ENCODE measurements at regions not wholly inside any gene's neighbourhood (a gene's known extent, or its start where the extent isn't known, plus 50 kb on each side); places are given as distances from the start of the nearest gene placed in this dataset.

DNA sequence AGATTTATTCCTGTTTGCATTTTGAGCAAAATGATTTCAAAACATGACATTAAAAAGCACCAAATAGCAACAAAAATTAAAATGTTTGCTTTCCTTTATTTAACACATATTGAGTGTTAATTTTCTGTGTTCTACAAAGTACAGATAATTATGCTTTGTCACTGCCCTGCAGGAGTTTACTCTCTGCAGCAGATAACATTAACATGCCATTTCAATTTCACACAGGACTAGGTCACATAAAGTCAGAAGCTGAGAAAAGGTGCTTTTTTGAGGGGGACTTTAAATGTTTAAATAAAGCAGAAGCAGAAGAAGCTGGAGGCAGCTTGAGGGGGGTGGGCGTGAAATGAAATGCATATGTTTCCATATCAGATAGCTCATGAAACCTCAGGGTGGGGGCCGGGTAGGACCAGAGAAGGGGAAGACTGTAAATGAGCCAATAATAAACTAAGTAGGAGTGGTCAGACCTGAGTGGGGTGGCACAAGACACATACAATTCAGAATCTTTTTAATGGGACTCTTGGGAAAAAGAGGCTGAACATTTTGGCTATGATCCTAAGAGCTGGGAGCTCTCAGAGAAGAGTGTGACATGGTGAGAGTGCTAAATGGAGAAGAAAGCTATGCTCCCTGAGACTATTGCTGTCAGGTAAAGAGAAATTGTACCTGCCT is 387.5 kb downstream of the FAM170A start:
- no peak for DNase-seq

DNA sequence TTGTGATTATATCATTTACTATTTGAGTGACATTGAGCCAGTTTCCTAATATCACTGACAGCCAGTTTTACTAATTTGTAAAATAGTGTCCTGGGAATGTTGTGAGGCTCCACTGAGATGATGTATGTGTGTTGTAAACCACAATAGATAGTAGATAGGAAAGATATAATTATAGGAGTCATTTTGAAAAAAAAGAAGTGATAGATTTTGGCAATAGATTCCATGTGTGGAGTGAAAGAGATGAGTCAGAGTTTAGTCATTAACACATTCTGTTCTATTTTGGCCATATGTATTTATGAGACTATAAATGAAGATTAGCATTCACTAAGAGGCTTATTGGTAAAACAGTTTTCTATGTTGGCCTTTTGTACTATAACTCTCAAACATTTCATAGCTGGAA is 388.2 kb downstream of the FAM170A start:
- DNase-seq, result no peak

DNA sequence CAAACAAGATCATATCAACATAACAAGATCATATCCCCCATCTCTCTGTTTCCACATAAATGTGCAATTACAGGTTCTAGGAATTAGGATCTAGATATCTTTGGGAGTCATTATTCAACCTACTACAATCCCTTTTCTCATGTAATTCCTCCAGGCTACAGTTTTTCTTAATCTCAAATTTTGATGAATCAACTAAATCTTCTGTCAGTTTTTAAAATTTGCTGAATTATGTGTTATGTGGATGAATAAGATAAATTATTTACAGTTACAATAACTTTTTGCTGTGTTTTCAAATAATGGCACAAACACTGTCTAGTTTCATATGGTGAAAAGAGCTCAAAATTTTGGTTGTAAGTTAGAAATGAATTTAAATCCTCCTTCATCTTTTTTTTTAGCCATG is 405.8 kb downstream of the FAM170A start:
- no peak for DNase-seq

DNA sequence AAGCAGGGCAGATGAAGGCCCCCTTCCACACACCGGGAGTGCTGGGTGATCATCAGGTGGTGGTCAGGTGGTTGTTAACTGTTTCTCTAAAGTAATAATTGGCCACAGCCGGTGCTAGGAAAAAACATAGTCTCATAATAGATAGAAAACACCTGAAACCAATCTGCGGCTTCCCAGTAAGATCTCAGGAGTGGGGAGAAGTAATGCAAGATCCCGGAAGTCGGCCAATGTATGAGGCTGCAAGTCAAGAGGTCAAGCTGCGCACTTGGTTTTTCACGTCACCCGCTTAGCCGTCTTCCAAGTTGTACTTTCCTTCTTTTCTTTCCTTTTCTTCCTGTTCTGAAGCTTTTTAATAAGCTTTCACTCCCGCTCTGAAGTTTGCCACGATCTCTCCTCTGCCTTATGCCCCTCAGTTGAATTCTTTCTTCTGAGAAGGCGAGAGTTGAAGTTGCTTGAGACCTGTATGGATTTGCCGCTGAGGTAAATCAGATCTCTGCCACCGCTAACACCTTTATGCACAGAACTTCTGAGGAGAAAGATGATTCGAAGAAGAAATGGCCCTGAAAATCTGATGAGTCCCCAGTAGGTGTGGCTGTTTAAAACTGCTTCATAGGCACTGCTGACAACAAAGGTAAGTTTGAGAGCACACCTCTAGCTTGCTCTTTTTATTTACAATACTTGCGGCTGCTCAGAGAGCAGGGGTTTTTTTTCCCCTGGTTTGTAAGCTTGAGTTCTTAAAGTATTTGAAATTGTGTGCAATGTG is 406.6 kb downstream of the FAM170A start:
- no peak for DNase-seq

DNA sequence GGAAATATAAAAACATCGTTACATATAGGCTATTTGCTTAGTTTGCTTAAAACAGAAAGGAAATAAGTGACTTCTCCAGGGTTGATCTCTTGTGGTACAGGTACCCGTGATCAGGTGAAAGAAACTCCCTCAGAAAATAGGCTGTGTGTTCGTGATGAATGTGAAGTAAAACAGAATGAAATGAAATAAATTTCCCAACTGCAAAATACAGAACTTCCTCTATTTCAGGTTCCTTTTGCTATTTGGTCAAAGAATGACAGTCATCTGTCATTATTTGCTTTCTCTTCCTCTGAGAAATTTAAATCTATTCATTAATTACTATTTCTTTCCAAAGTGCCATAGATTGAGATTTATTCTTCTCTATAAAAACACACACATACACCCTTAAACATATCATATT is 408.1 kb downstream of the FAM170A start:
- no peak for DNase-seq

DNA sequence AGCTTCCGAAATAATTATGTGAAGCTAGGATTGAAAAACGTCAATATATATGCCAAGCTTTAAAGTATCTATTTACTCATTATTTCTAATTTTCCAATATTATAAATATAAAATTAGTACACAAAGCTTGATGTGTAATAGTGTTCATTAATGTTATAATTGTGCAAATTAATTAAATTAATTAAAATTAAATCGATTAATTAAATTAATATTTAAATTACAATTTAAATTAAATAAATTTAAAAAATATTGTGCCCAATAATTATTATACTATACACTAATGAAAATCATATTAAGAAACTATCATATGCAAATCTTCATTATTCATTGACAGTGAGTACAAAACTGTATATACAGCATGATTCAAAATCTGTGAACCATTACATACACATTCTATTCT is 409.8 kb downstream of the FAM170A start:
- DNase-seq, result no peak

DNA sequence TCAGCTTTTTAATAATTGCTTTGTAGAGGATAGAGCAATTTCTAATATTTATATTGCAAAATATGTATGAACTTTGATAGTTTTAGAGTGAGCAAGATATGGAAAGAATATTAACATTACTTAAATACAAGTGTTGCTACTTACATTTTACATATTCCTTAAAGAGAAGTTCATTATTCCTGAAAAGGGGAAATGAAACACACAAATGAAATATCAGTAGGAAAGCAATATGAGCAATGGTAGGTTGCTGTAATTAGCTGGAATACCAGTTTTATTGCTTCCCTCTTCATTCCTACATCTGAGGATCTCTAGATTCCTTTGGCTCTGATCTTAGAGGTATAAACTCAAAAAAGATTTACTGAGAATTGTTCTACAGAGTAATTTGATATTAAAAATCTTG is 414.1 kb downstream of the FAM170A start:
- DNase-seq, result no peak

DNA sequence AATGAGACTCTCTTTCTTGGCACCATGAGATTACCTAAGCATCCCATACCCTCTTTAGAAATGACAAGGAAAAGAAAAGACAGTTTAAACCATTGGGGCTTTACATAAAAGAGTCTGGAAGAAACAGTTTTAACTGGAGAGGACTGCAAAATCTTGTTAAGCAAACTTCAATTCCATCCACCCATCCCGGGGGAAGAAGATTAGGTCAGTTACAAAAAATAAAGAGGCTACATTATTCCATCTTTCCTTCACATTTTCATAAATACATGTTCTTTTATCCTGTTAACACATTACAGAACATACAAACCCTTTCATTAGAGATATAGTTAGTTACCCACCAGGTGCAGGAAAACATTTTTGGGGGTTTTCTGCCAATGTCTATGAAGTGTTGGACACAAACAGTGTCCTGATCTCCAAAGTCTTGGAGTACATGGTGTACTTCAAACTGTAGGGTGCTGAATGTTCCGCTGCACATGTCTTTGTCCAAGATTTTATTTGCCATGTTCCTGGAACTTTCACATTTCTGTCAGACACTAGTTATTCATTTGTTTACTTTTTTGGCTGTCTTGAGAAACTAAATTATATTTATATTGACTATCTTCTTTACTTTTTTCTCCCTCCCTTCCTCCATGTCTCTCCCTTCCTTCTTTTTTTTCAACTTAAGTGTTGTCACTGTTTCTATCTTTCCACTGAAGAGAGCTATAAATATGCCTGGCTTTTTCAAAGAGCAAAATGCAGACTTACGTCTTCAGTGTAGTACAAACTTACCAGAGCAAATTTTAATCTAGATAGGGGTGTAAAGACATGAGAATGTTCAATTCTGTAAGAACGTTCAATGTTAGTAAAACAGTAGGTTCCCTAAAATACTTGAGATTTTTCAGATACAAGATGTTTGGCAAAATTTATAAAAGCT is 410.9 kb upstream of the PRR16 start:
- DNase-seq, result no peak

DNA sequence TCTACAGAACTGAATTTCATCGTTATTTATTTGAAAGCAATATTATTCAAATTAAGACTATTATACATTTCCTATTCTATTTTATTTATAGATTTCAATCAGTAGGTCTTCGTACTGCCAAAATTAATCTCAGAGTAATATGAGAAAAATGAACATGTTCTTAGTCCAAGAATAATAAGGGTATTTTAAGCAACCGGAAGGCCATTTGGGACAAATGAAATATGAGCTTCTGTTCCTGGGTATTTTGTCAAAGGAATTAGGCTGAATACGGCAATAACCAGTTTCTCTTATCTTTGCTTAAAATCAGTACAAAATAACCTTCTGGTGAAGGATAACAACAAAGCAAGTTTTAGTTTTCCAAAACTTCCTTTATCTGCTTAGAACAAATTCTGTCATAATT is 410.3 kb upstream of the PRR16 start:
- no peak for DNase-seq

DNA sequence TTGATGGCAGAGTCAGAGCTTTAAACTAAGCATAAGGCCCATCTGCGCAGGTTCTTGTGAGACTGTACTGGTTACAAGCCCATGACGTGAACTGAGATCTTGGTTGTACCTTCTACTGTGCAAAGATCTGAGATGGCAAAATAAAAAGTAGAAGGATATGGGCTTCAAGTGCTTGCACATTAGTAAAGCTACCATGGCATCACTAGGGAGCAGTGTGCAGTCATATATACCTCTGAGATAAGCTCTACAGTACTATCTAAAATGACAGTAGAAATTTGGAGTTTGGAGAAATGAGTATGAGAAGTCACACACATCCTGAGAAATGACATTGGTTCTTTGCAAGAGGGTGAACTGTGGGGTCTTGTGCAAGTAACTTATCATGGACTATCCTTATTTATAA is 408.2 kb upstream of the PRR16 start:
- no peak for DNase-seq

DNA sequence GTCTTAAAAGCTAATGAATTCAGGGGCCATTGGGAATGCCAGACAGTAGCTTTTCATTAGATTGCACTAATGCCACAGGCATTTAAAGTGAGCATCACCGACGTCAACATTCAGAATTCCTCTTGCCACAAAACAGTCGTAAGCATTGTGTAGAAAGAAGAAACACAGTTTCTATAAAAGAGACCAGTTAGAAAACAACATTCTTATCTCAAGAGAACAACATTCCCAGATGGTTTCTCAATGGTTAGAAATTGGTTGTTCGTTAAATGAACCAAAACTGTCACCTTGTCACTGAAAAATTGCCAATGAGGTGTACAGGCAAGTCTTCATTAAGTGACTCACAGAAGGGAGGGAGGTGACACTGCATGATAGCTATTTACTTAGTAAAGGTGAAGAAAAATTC is 401.6 kb upstream of the PRR16 start:
- no peak for DNase-seq

DNA sequence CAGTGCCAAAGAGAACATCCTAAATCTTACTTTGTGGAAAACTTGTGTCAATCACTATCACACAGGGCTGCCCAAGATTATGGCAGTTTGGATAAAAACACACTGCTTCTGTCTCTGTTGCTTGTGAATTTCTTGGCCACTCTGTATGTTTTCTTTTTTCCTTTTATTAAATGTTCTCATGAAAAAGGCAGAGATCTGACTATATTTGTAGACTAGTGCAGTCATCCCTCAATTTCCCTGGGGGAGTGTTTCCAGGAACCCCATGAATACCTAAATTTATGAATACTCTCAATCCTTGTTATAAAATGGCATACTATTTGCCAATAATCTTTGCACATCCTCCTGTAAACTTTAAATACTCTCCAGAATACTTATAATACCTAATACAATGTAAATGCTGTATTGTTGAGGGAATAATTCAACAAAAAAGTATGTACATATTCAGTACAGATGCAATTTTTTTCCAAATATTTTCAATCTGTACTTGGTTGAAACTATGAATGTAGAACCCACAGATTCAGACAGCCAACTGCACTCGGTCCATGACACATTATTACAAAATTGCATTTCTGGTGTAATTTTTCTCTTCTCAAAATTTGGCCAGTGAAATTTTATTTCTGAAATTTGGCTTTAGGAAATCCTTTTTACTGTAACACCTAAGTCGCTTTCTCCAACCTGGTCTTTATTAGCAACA is 391.9 kb upstream of the PRR16 start:
- DNase-seq, result no peak

DNA sequence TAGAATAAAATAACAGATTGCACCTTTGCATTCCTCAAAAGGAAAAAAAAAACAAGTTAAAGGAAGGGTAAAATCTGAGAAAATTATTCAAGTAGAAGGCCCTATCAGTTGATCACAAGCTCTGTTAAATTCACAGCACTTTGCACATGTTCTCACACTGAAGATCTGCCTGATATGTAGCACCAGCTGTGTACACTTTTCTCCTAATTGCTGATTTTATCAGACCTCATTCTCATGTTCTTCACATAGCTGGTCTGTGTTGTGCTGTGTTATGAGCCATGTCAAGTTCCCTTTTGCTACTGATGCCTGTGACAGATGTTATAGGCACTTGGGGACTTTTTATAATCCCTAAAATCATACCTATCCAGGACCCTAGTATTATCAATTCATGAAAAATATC is 390.4 kb upstream of the PRR16 start:
- no peak for DNase-seq

DNA sequence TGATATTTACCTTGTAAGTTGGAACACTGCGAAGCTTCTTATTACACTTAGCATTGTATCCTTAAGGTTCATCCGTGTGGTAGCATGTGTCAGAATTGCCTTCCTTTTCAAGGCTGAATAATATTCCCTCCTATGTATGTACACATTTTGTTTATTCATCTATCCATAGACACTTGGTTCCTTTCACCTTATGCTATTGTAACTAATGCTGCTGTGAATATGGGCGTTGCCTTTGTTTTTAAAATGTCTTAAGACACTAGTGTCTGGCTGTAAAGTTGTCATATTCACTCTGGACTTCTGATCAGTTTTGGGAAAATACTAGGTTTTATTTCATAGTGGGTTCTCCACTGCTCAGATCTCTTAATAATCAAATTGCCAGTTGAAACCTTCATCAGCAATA is 383.3 kb upstream of the PRR16 start:
- no peak for DNase-seq

DNA sequence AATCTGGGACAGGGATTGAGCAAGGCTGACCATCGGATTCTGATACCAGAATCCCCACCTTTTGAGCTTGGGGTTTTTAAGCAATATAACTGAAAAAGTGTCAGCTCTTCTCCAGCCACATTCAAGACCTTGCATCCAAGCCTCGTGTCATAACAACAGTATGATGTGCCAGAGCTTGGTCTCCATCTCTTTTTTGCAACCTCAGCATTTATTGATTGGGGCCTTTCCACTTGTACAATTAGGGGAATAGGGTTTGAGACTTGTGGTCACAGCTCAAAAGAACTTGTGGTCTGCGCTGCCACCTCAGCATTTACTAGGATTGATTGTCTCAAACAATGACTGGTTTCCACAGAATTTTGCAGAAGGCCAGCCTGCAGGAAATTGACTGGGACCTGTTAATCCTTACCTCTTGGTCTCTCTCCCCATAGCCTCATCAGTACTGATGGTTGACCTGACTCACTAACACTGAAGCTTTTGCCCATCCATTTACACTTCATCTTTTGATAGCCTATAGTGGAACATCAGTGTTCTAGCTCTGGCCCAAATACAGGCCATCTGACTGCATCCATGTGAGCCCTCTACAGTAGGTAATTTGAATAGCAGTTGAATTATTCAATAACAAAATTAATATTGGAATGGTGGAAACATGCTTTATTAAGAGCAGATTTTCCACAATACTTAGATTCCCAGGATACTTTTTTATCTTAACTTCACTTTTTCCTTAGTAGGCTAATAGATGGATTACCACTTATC is 381.6 kb upstream of the PRR16 start:
- no peak for DNase-seq

DNA sequence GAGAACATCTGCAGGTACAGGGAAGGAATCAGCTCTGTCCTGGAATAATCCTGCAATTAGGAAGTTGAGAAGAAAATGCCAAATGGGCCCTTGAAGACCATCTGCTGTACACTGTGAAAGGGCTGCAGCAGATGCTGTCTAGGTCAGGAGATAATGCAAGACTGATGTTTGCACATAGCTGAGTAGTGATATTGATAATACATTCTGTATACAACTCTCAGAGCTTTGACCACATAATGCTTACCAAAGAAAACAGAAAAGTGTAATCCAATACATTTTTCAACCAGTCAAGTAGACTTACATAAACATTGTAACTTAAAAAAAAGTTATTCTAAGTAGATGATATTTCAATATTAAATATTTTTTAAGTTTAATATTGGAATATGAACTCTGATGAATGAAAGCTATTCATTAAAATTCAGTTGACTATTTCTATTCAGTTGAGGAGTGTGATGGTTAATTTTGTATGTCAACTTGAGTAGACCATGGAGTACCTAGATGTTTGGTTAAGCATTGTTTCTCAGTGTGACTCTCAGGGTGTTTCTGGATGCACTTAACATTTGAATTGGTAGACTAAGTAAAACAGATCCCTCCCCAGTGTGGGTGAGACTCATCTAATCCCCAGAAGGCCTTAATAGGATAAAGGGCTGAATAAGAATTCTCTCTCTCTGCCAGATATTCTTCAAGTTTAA is 380.1 kb upstream of the PRR16 start:
- no peak for DNase-seq

DNA sequence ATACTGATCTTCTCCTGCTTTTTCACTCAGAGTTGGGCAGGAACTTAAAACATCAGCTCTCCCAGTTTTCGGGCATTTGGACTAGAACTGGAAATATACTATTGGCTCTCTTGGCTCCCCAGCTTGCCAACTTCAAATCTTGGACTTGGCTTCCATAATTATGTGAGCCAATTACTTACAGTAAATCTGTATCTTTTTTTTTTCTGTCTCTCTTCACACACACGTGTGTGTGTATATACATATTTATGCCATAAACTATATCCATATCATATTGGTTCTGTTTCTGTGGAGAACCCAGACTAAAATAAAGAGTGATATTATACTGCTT is 379.6 kb upstream of the PRR16 start:
- DNase-seq, result no peak

DNA sequence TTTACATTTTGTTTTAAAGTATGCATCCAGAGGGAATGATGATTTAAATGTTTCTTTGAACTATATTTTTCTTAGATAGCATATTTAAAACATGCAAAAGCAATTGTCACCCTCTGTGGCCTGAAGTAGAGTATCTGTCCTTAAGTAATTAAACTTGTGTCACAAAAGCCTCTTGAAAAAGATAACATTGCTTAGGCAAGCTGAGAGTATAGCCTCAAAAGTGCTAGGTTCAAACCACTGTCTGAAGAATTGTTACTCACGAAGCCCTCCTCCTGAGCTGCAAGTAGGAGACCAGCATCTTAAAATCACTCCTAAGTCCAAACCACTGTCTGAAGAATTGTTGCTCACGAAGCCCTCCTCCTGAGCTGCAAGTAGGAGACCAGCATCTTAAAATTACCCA is 378.0 kb upstream of the PRR16 start:
- DNase-seq, result no peak

DNA sequence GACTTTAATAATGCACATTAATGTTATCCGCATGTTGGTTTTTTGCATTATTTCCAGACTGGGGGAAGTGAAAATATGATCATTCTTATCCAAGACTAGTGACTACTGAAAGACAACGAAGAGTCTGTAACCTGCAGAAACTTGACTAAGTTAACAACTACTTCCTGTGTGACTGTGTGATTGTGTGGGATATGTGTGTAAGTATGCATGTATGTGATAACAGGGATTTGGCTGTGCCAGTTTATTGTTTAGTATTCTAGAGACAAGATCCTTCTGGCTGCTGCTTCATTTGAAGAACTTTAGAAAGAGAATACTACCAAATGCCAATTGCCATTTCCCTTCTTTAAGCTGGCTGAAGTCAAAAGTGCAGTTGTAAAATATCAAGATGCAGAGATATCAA is 375.7 kb upstream of the PRR16 start:
- no peak for DNase-seq

DNA sequence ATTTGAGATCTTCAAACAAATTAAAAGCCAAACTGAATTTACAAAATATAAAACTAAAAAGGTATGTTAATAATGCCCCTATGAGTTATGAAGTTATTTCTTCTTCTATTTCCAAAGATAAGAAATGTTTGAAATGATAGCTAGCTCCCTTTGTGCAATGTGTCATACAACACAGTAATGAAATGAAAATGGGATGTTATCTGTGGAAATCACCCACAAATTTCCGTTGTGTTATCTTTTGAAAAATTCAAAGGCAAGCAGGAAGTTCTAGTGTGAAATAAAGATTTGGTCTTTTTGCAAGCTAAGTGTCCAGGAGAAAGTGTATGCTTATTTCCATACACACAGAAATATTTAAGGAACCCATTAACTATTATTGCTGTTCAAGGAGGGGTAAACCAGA is 375.3 kb upstream of the PRR16 start:
- DNase-seq, result no peak

DNA sequence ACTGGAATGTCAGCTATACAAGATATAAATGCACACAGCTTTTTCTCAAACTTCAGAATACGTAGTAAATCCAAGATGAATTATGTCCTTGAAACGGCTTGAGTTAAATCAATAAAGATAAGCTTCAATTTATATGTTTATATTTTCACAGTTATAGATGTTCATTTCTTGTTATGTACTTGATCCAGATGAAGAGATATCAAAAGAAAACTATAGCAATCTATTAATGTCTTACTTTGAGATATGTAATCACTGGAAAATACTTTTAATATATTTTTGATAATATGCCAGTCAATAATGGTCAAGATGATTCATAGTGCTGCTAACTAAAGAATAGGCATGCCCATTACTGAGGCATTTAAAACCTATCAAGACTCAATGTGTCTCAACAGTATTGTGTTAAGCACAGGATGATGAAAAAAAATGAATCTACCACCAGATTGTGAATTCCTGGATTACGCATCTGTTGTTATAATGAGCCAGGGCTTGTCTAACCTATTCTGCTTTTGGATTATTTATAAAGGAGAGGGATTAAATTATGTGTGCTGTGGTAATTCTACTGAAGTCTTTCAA is 372.6 kb upstream of the PRR16 start:
- no peak for DNase-seq

DNA sequence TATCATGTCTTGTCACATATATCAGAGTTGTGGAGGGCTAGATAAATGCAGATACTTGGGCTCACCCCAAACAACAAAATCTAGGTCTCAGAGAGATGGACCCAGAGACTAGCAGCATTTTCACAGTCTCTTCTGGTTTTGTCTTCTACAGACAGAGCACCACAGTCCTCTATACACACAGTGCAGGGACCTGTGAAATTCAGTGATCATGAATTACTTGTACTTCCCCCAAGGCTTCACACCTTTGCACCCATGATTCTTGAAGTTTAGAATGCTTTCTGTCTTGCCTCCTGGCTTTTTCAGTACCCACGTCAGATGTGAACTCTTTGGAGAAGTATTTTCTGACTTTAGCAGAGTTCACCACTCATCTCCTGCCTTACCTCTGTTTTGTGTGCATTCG is 371.5 kb upstream of the PRR16 start:
- DNase-seq, result no peak

All from stimulated activated CD4-positive, alpha-beta T cell treated with anti-CD3 and anti-CD28 coated beads, Interleukin-15, amount 100 ng/mL, for 24 hours (primary cell).